ENCODE measurements at regions not wholly inside any gene's neighbourhood (a gene's known extent, or its start where the extent isn't known, plus 50 kb on each side); places are given as distances from the start of the nearest gene placed in this dataset.

- Histone ChIP-seq H3K27me3 (ENCODE audit: insufficient read depth, low read length) (no peaks in the 10 kb centered on the region), H3K4me2 (ENCODE audit: low read length) (no peak overlapping the region), H3K36me3 (ENCODE audit: insufficient read depth, low read length) (no peaks in the 10 kb centered on the region), H3K9me3 (ENCODE audit: insufficient read depth, low read depth, low read length) (peaks cover 2% of the 10 kb centered on the region), H3K4me3 (ENCODE audit: insufficient read depth, low read depth, low read length) (no peak overlapping the region), H3K27ac (ENCODE audit: low read depth, low read length) (no peak overlapping the region), H3K9ac (ENCODE audit: low read length) (no peak overlapping the region), H2AFZ (ENCODE audit: low read depth, low read length) (no peak overlapping the region), H3K4me1 (ENCODE audit: insufficient read depth, low read length) (no peaks in the 10 kb centered on the region), H4K20me1 (ENCODE audit: insufficient read depth, low read length) (no peaks in the 10 kb centered on the region), H3K79me2 (ENCODE audit: insufficient read depth, low read length) (no peaks in the 10 kb centered on the region)
- no peak for TF ChIP-seq EZH2 (IDR thresholded peaks at IDR 0.05; ENCODE audit: insufficient read depth, low read length)
- no peak for TF ChIP-seq CTCF (IDR thresholded peaks at IDR 0.05; ENCODE audit: insufficient read depth, low read depth, low read length)
- no peak for DNase-seq (ENCODE audit: low read depth)
- Mint-ChIP-seq H3K27ac (ENCODE audit: unreplicated experiment) (no peak overlapping the region), H3K4me3 (ENCODE audit: unreplicated experiment) (no peak overlapping the region), H3K4me1 (ENCODE audit: low read depth, unreplicated experiment) (no peaks in the 10 kb centered on the region), H3K9me3 (ENCODE audit: unreplicated experiment) (no peaks in the 10 kb centered on the region), H3K36me3 (ENCODE audit: low read depth, unreplicated experiment) (no peaks in the 10 kb centered on the region), H3K27me3 (ENCODE audit: low read depth, unreplicated experiment) (peaks cover 2% of the 10 kb centered on the region)
- FAIRE-seq = no peak
These were observed 224.0 kb upstream of the FERD3L start for GRCh38 chr7:19369182-19369581.

GRCh38 chr7:19368491-19368925 lies 223.3 kb upstream of the FERD3L start:
- H3K27ac Mint-ChIP-seq (ENCODE audit: unreplicated experiment) = no peak overlapping the region
- no peak overlapping the region for H2AFZ ChIP-seq (ENCODE audit: low read depth, low read length)

More at GRCh38 chr7:19368491-19368925, 223.3 kb upstream of the FERD3L start:
- Mint-ChIP-seq H3K9me3 (ENCODE audit: unreplicated experiment) (no peaks in the 10 kb centered on the region), H3K36me3 (ENCODE audit: low read depth, unreplicated experiment) (no peaks in the 10 kb centered on the region), H3K27me3 (ENCODE audit: low read depth, unreplicated experiment) (peaks cover 2% of the 10 kb centered on the region), H3K4me1 (ENCODE audit: low read depth, unreplicated experiment) (no peaks in the 10 kb centered on the region), H3K4me3 (ENCODE audit: unreplicated experiment) (no peak overlapping the region)
- Histone ChIP-seq H3K27ac (ENCODE audit: low read depth, low read length) (no peak overlapping the region), H3K4me3 (ENCODE audit: insufficient read depth, low read depth, low read length) (no peak overlapping the region), H3K27me3 (ENCODE audit: insufficient read depth, low read length) (no peaks in the 10 kb centered on the region), H3K4me2 (ENCODE audit: low read length) (peak overlapping the region; percentile 24), H3K4me1 (ENCODE audit: insufficient read depth, low read length) (no peaks in the 10 kb centered on the region), H3K9ac (ENCODE audit: low read length) (no peak overlapping the region), H3K79me2 (ENCODE audit: insufficient read depth, low read length) (no peaks in the 10 kb centered on the region), H4K20me1 (ENCODE audit: insufficient read depth, low read length) (no peaks in the 10 kb centered on the region), H3K9me3 (ENCODE audit: insufficient read depth, low read depth, low read length) (peaks cover 2% of the 10 kb centered on the region), H3K36me3 (ENCODE audit: insufficient read depth, low read length) (no peaks in the 10 kb centered on the region)
- FAIRE-seq (no peak), DNase-seq (ENCODE audit: low read depth) (no peak)
- TF ChIP-seq EZH2 (IDR thresholded peaks at IDR 0.05; ENCODE audit: insufficient read depth, low read length) (no peak), CTCF (IDR thresholded peaks at IDR 0.05; ENCODE audit: insufficient read depth, low read depth, low read length) (no peak)
